ENCODE measurements at regions not wholly inside any gene's neighbourhood (a gene's known extent, or its start where the extent isn't known, plus 50 kb on each side); places are given as distances from the start of the nearest gene placed in this dataset.

DNA sequence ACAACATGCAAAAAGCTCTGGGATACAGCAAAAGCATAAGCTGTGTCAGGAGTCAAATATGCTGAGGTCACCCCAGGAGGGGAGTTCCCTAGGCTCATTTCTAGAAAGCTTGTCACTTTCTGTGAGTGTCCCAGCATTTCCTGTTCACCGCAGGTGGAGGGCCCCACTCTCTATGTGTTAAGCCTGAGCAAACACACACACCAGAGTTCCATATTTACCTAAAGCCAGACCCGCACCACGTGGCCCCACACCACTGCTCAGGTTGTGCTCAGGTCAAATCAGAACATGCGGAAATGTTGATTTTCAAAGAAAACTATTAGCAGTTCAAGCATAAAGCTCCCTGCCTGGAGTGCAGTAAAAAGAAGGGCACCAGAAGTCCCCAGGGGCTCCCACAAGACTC is 259.6 kb upstream of the PPP2R2D start:
- no peak overlapping the region for H3K9ac ChIP-seq (ENCODE audit: low read depth in 1 of 3, low read length in 3 of 3)
- H3K9me3 ChIP-seq (ENCODE audit: control insufficient read depth in 3 of 3, low read length in 3 of 3): peaks cover 0 to 9% (median 7%) of the 10 kb centered on the region in 3 donors
- no peak overlapping the region for H3K27ac ChIP-seq (ENCODE audit: low read depth, low read length)
- H3K36me3 ChIP-seq (ENCODE audit: control insufficient read depth in 3 of 3, insufficient read depth in 3 of 3, low read length in 3 of 3): no peaks in the 10 kb centered on the region
- peaks cover 6 to 10% (median 8%) of the 10 kb centered on the region in 3 donors for H3K27me3 ChIP-seq (ENCODE audit: control insufficient read depth in 3 of 3, insufficient read depth in 3 of 3, low read length in 3 of 3)
- H3K4me3 ChIP-seq (ENCODE audit: low read length in 3 of 3): no peak overlapping the region
- peaks cover 0 to 9% (median 0%) of the 10 kb centered on the region in 3 donors for H3K4me1 ChIP-seq (ENCODE audit: control insufficient read depth in 3 of 3, insufficient read depth in 3 of 3, low read length in 3 of 3)

- peaks cover 6 to 10% (median 8%) of the 10 kb centered on the region in 3 donors for H3K27me3 ChIP-seq (ENCODE audit: control insufficient read depth in 3 of 3, insufficient read depth in 3 of 3, low read length in 3 of 3)
- H3K27ac ChIP-seq (ENCODE audit: low read depth, low read length): no peak overlapping the region
- H3K36me3 ChIP-seq (ENCODE audit: control insufficient read depth in 3 of 3, insufficient read depth in 3 of 3, low read length in 3 of 3): no peaks in the 10 kb centered on the region
- H3K4me1 ChIP-seq (ENCODE audit: control insufficient read depth in 3 of 3, insufficient read depth in 3 of 3, low read length in 3 of 3): peaks cover 0 to 6% (median 0%) of the 10 kb centered on the region in 3 donors
- no peak overlapping the region for H3K4me3 ChIP-seq (ENCODE audit: low read length in 3 of 3)
- H3K9ac ChIP-seq (ENCODE audit: low read depth in 1 of 3, low read length in 3 of 3): no peak overlapping the region
- peaks cover 0 to 9% (median 7%) of the 10 kb centered on the region in 3 donors for H3K9me3 ChIP-seq (ENCODE audit: control insufficient read depth in 3 of 3, low read length in 3 of 3)
These were observed 258.9 kb upstream of the PPP2R2D start for GRCh38 chr10:131641898-131642297.

GRCh38 chr10:131642966-131643365 is 257.8 kb upstream of the PPP2R2D start:
- Histone ChIP-seq H3K4me1 (ENCODE audit: control insufficient read depth in 3 of 3, insufficient read depth in 3 of 3, low read length in 3 of 3) (peaks cover 0 to 6% (median 0%) of the 10 kb centered on the region in 3 donors), H3K9ac (ENCODE audit: low read depth in 1 of 3, low read length in 3 of 3) (no peak overlapping the region), H3K4me3 (ENCODE audit: low read length in 3 of 3) (no peak overlapping the region), H3K36me3 (ENCODE audit: control insufficient read depth in 3 of 3, insufficient read depth in 3 of 3, low read length in 3 of 3) (no peaks in the 10 kb centered on the region), H3K27ac (ENCODE audit: low read depth, low read length) (no peak overlapping the region), H3K27me3 (ENCODE audit: control insufficient read depth in 3 of 3, insufficient read depth in 3 of 3, low read length in 3 of 3) (peaks cover 0 to 8% (median 3%) of the 10 kb centered on the region in 3 donors), H3K9me3 (ENCODE audit: control insufficient read depth in 3 of 3, low read length in 3 of 3) (peaks cover 0 to 9% (median 7%) of the 10 kb centered on the region in 3 donors)

DNA sequence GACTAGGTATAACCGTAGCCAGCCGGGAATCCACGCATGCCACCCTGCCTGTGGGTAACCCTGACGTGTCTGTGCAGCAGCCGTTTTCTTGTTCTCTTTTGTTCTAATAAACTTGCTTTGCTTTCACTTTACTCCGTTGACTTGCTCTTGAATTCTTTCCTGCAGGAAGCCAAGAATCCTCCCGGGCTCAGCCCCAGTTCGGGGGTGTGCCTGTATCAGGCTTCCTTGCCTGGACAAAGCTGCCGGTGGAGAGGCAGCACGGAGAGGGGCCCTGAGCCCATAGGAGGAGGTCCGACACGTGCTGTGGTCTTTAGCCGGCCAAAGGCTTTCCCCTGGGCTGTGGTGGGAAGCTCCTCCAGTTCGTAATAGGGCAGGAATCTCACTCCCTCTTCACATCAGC is 256.5 kb upstream of the PPP2R2D start:
- no peak overlapping the region for H3K27ac ChIP-seq (ENCODE audit: low read depth, low read length)
- H3K36me3 ChIP-seq (ENCODE audit: control insufficient read depth in 3 of 3, insufficient read depth in 3 of 3, low read length in 3 of 3): no peaks in the 10 kb centered on the region
- H3K9ac ChIP-seq (ENCODE audit: low read depth in 1 of 3, low read length in 3 of 3): peak overlapping the region in 1 of 3 donors; percentile 40
- peaks cover 0 to 7% (median 2%) of the 10 kb centered on the region in 3 donors for H3K9me3 ChIP-seq (ENCODE audit: control insufficient read depth in 3 of 3, low read length in 3 of 3)
- peaks cover 0 to 8% (median 0%) of the 10 kb centered on the region in 3 donors for H3K27me3 ChIP-seq (ENCODE audit: control insufficient read depth in 3 of 3, insufficient read depth in 3 of 3, low read length in 3 of 3)
- H3K4me3 ChIP-seq (ENCODE audit: low read length in 3 of 3): peak overlapping the region; percentile 40 to 63 (median 53)
- peaks cover 0 to 6% (median 0%) of the 10 kb centered on the region in 3 donors for H3K4me1 ChIP-seq (ENCODE audit: control insufficient read depth in 3 of 3, insufficient read depth in 3 of 3, low read length in 3 of 3)

GRCh38 chr10:131644864-131645658 is 255.7 kb upstream of the PPP2R2D start:
- H3K4me3 ChIP-seq (ENCODE audit: low read length in 3 of 3): no peak overlapping the region
- peaks cover 0 to 8% (median 0%) of the 10 kb centered on the region in 3 donors for H3K27me3 ChIP-seq (ENCODE audit: control insufficient read depth in 3 of 3, insufficient read depth in 3 of 3, low read length in 3 of 3)
- H3K4me1 ChIP-seq (ENCODE audit: control insufficient read depth in 3 of 3, insufficient read depth in 3 of 3, low read length in 3 of 3): peaks cover 0 to 6% (median 0%) of the 10 kb centered on the region in 3 donors
- H3K36me3 ChIP-seq (ENCODE audit: control insufficient read depth in 3 of 3, insufficient read depth in 3 of 3, low read length in 3 of 3): no peaks in the 10 kb centered on the region
- H3K9ac ChIP-seq (ENCODE audit: low read depth in 1 of 3, low read length in 3 of 3): no peak overlapping the region
- H3K9me3 ChIP-seq (ENCODE audit: control insufficient read depth in 3 of 3, low read length in 3 of 3): peaks cover 0 to under 1% (median 0%) of the 10 kb centered on the region in 3 donors
- H3K27ac ChIP-seq (ENCODE audit: low read depth, low read length): no peak overlapping the region

- no peak overlapping the region for H3K4me3 ChIP-seq (ENCODE audit: low read length in 3 of 3)
- peaks cover 0 to 6% (median 0%) of the 10 kb centered on the region in 3 donors for H3K4me1 ChIP-seq (ENCODE audit: control insufficient read depth in 3 of 3, insufficient read depth in 3 of 3, low read length in 3 of 3)
- H3K27ac ChIP-seq (ENCODE audit: low read depth, low read length): no peak overlapping the region
- peaks cover 0 to 15% (median 3%) of the 10 kb centered on the region in 3 donors for H3K27me3 ChIP-seq (ENCODE audit: control insufficient read depth in 3 of 3, insufficient read depth in 3 of 3, low read length in 3 of 3)
- H3K9ac ChIP-seq (ENCODE audit: low read depth in 1 of 3, low read length in 3 of 3): no peak overlapping the region
- no peaks in the 10 kb centered on the region for H3K9me3 ChIP-seq (ENCODE audit: control insufficient read depth in 3 of 3, low read length in 3 of 3)
- H3K36me3 ChIP-seq (ENCODE audit: control insufficient read depth in 3 of 3, insufficient read depth in 3 of 3, low read length in 3 of 3): no peaks in the 10 kb centered on the region
These were observed 255.1 kb upstream of the PPP2R2D start for GRCh38 chr10:131645756-131646155.

GRCh38 chr10:131646551-131647525 is 254.0 kb upstream of the PPP2R2D start:
- Histone ChIP-seq H3K9me3 (ENCODE audit: control insufficient read depth in 3 of 3, low read length in 3 of 3) (no peaks in the 10 kb centered on the region), H3K4me1 (ENCODE audit: control insufficient read depth in 3 of 3, insufficient read depth in 3 of 3, low read length in 3 of 3) (peaks cover 0 to 6% (median 0%) of the 10 kb centered on the region in 3 donors), H3K9ac (ENCODE audit: low read depth in 1 of 3, low read length in 3 of 3) (no peak overlapping the region), H3K27me3 (ENCODE audit: control insufficient read depth in 3 of 3, insufficient read depth in 3 of 3, low read length in 3 of 3) (peaks cover 3 to 26% (median 11%) of the 10 kb centered on the region in 3 donors), H3K36me3 (ENCODE audit: control insufficient read depth in 3 of 3, insufficient read depth in 3 of 3, low read length in 3 of 3) (no peaks in the 10 kb centered on the region), H3K27ac (ENCODE audit: low read depth, low read length) (no peak overlapping the region), H3K4me3 (ENCODE audit: low read length in 3 of 3) (no peak overlapping the region)

GRCh38 chr10:131647789-131648188 is 253.0 kb upstream of the PPP2R2D start:
- H3K27ac ChIP-seq (ENCODE audit: low read depth, low read length): no peak overlapping the region
- H3K9ac ChIP-seq (ENCODE audit: low read depth in 1 of 3, low read length in 3 of 3): no peak overlapping the region
- H3K4me3 ChIP-seq (ENCODE audit: low read length in 3 of 3): no peak overlapping the region
- no peaks in the 10 kb centered on the region for H3K36me3 ChIP-seq (ENCODE audit: control insufficient read depth in 3 of 3, insufficient read depth in 3 of 3, low read length in 3 of 3)
- peaks cover 9 to 33% (median 18%) of the 10 kb centered on the region in 3 donors for H3K27me3 ChIP-seq (ENCODE audit: control insufficient read depth in 3 of 3, insufficient read depth in 3 of 3, low read length in 3 of 3)
- peaks cover 0 to 6% (median 0%) of the 10 kb centered on the region in 3 donors for H3K4me1 ChIP-seq (ENCODE audit: control insufficient read depth in 3 of 3, insufficient read depth in 3 of 3, low read length in 3 of 3)
- no peaks in the 10 kb centered on the region for H3K9me3 ChIP-seq (ENCODE audit: control insufficient read depth in 3 of 3, low read length in 3 of 3)

GRCh38 chr10:131648386-131649020 is 252.3 kb upstream of the PPP2R2D start:
- Histone ChIP-seq H3K9me3 (ENCODE audit: control insufficient read depth in 3 of 3, low read length in 3 of 3) (no peaks in the 10 kb centered on the region), H3K9ac (ENCODE audit: low read depth in 1 of 3, low read length in 3 of 3) (no peak overlapping the region), H3K27me3 (ENCODE audit: control insufficient read depth in 3 of 3, insufficient read depth in 3 of 3, low read length in 3 of 3) (peaks cover 9 to 40% (median 25%) of the 10 kb centered on the region in 3 donors), H3K27ac (ENCODE audit: low read depth, low read length) (no peak overlapping the region), H3K4me3 (ENCODE audit: low read length in 3 of 3) (no peak overlapping the region), H3K36me3 (ENCODE audit: control insufficient read depth in 3 of 3, insufficient read depth in 3 of 3, low read length in 3 of 3) (no peaks in the 10 kb centered on the region), H3K4me1 (ENCODE audit: control insufficient read depth in 3 of 3, insufficient read depth in 3 of 3, low read length in 3 of 3) (peaks cover 0 to 6% (median 0%) of the 10 kb centered on the region in 3 donors)
